Tibial nerve (tissue), 4 donors: ENCODE measurements at regions not wholly inside any gene's neighbourhood (a gene's known extent, or its start where the extent isn't known, plus 50 kb on each side); places are given as distances from the start of the nearest gene placed in this dataset.

Source experiments
- CTCF ChIP-seq, 5 experiments: fragments of 200-600 bp in 3 of 5; fragments of 450-650 bp in 2 of 5; sonication (generic) in 3 of 5; IDR thresholded peaks; one replicate each; pipeline ENCODE4 v1.5.1; 2016 to 2019; ENCODE audit warnings: antibody characterized with exemption in 5 of 5, mild to moderate bottlenecking in 3 of 5, moderate library complexity in 2 of 5
- EP300 ChIP-seq, 2 donors: sonication (generic); formaldehyde crosslinking; IDR thresholded peaks; one replicate each; pipeline ENCODE4 v1.6.1; 2017; ENCODE audit warnings: antibody characterized with exemption in 2 of 2, mild to moderate bottlenecking in 1 of 2
- POLR2A ChIP-seq, 2 donors: fragments of 450-650 bp; IDR thresholded peaks; one replicate each; pipeline ENCODE4 v1.6.1; 2017; ENCODE audit warnings: antibody characterized with exemption in 2 of 2, mild to moderate bottlenecking in 2 of 2, moderate library complexity in 2 of 2

- TF ChIP-seq CTCF (IDR thresholded peaks at IDR 0.05): no peak
- no peak for TF ChIP-seq POLR2A (IDR thresholded peaks at IDR 0.05)
- no peak for TF ChIP-seq EP300 (IDR thresholded peaks at IDR 0.05)
These were observed 309.2 kb upstream of the PRMT6 start for GRCh38 chr1:106747232-106747631.
